Retinal pigment epithelial cell (primary cell): ENCODE measurements at regions not wholly inside any gene's neighbourhood (a gene's known extent, or its start where the extent isn't known, plus 50 kb on each side); places are given as distances from the start of the nearest gene placed in this dataset.
"Not testable (repeated sequence)": the region's sequence is repeated elsewhere in the genome, so short reads cannot be mapped to it uniquely, and the experiment has no call there.

Experiments
- DNase-seq: peaks from one replicate; pipeline ENCODE4 v3.0.0-alpha.2; 2010; ENCODE audit warnings: low read depth
- H3K4me3 ChIP-seq: 2 replicates; pipeline ENCODE4 v1.5.1; 2011; ENCODE audit warnings: mild to moderate bottlenecking, low read length, control low read depth, moderate library complexity
- TF ChIP-seq, protein P1 (sequence below): conservative IDR thresholded peaks from 2 replicates; pipeline ENCODE4 v1.5.1; 2011; ENCODE audit warnings: low read depth, low read length, control low read depth, inconsistent platforms

DNA sequence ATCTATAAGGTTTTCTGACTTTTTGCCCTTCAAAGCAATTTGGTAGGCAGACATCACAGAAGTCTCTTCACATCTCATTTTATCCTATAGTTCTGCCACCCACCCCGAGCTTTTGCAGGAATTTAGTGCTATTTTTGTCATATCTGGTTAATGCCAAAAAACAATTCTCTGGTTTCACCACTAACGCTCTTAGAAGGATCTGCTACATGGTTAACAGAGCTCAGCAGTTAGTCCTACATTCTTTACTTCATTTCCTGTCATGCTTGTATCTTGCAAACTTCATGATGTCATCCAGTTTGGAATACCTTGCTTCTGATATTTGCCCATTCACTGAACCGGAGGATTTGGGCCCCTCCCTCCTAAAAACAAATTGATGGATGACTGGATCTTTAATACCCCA is 116.8 kb upstream of the SERPINE2 start:
- TF ChIP-seq, protein P1, sequence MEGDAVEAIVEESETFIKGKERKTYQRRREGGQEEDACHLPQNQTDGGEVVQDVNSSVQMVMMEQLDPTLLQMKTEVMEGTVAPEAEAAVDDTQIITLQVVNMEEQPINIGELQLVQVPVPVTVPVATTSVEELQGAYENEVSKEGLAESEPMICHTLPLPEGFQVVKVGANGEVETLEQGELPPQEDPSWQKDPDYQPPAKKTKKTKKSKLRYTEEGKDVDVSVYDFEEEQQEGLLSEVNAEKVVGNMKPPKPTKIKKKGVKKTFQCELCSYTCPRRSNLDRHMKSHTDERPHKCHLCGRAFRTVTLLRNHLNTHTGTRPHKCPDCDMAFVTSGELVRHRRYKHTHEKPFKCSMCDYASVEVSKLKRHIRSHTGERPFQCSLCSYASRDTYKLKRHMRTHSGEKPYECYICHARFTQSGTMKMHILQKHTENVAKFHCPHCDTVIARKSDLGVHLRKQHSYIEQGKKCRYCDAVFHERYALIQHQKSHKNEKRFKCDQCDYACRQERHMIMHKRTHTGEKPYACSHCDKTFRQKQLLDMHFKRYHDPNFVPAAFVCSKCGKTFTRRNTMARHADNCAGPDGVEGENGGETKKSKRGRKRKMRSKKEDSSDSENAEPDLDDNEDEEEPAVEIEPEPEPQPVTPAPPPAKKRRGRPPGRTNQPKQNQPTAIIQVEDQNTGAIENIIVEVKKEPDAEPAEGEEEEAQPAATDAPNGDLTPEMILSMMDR, result no peak
- no peak overlapping the region for H3K4me3 ChIP-seq
- DNase-seq, result no peak

DNA sequence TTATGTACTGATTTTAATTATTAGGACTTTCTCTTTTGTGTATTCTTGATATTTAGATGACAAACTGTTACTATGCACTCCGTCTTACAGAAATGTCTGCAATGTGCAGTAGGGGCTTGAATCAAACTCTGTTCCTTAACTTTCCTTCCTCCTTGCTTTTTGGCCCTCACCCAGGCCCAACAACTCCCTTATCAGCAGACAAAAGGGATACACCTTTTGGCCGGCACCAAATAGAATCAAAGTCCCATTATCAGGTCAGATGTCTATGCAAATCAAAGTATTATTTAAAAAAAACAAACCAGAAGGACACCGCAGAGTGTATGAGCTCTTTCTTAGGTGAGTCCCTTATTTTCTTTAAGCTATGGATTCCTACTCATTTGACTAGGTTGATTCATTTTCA is 116.3 kb upstream of the SERPINE2 start:
- TF ChIP-seq, protein P1, result no peak
- DNase-seq, result no peak
- no peak overlapping the region for H3K4me3 ChIP-seq

DNA sequence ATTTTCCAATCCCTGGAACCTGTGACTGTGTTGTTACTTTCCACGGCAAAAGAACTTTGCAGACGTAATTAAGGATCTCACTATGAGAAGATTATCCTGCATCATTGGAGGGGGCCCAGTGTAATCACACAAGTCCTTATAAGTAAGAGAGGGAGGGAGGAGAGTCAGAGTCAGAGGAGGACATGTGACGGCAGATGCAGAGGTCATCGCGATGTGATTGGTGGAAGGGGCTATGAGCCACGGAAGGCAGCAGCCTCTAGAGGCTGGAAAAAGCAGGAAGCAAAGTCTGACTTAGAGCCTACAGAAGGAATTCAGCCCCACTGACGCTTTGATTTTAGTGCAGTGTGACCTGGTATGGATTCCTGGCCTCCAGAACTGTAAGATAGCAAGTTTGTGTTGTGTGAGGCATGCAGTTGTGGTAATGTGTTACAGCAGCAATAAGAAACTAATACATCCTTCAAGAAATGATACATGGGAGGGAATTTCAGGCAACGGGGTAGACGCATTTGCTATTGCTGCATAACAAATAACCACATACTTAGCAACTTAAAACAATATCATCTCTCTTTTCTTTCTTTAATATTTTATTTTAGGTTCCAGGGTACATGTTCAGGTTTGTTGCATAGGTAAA is 112.7 kb upstream of the SERPINE2 start:
- no peak for DNase-seq
- TF ChIP-seq, protein P1, result no peak
- H3K4me3 ChIP-seq, result no peak overlapping the region

DNA sequence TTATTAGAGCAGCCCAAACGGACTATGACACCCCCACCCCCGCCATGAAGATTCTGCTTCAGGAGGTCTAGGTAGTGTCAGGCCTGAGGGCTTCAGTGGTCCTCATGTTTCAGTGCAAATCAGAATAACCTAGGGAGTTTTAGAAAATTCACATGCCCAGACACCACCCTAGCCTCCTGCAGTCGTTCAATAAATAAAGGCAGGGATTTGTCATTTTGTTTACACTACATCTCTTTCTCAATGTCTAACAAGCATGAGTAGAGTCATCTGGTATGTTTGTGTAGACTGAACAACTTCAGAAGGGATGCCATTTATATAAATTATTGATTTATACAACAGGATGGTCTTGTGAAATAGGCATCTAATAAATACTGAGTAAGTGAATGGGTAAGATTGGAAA is 112.1 kb upstream of the SERPINE2 start:
- DNase-seq, result no peak
- TF ChIP-seq, protein P1, result no peak
- no peak overlapping the region for H3K4me3 ChIP-seq

DNA sequence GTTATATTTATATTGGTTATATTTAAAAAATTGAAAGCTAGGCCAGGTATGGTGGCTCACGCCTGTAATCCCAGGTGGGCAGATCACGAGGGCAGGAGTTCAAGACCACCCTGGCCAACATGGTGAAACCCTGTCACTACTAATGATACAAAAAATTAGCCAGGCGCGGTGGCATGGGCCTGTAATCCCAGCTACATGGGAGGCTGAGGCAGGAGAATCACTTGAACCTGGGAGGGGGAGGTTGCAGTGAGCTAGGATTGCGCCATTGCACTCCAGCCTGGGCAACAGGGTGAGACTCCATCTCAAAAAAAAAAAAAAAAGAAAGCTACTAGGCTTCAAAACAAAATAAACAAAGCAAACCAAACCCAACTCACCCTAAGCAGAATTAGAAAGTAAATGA is 109.0 kb upstream of the SERPINE2 start:
- DNase-seq, H3K4me3 ChIP-seq: not testable (repeated sequence)

DNA sequence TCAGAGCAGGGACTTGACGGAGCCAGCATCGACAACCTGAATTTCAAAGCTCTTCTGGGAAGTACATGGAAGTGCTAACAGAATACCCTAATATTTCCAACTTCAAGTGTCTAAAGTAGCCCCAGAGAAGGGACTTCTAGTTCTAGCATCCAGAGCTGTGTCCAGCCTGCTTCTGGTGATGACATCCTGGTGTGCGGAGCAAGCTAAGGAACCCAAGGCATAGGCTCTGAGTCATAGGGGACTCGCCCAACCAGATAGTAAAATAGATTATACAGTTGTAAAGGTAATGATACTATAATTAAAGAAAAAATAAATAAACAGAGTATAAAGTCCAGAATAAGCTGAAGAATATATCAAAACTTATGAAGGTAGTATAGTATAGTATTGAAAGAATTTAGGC is 108.1 kb upstream of the SERPINE2 start:
- DNase-seq, result no peak
- H3K4me3 ChIP-seq, result no peak overlapping the region
- TF ChIP-seq, protein P1, result no peak

DNA sequence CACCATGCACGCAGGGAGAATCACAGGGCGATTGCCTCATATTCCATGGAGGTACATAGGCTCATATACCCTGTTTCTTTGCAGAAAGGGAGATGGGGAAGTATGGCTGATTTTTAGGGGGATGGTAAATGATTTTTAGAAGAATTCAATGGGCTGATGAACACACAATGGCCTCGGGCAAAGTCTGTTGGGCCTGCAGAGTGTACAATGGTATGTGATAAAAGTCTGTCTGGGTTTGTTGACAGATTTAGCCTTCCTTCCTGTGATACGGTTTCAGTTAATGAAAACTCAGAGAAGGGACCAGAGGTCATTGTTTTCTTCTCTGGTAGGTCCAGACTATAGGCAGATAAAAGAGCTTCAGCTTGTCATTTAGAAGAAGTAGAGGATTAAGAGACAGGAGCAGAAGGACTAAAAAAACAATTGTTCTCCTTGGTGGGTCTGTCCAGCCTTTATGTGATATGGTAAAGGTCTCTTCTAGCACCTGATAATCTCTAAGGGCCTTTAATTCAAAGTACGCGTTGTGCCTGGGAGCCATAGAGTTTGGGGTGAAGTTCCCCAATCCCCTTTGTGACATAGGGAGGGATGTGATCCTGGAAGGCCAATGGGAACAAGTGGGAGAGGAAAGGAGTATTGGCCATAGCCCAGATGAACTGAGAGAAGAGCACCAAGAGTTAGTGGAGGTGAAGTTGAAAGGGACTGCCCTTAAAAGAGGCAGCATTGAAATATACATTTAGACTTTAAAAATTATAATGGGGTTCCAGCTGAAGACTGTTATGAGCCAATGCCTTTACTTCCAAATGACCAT is 107.5 kb upstream of the SERPINE2 start:
- TF ChIP-seq, protein P1, result no peak
- DNase-seq, result no peak
- H3K4me3 ChIP-seq, result no peak overlapping the region
